ENCODE measurements at regions not wholly inside any gene's neighbourhood (a gene's known extent, or its start where the extent isn't known, plus 50 kb on each side); places are given as distances from the start of the nearest gene placed in this dataset.

GRCh38 chr2:217691920-217692666, 310.7 kb downstream of the TNS1 start:
- Histone ChIP-seq H4K20me1 (ENCODE audit: insufficient read depth, low read length) (no peaks in the 10 kb centered on the region), H3K27me3 (ENCODE audit: insufficient read depth, low read length, poor library complexity) (no peaks in the 10 kb centered on the region), H3K27ac (ENCODE audit: low read length) (no peak overlapping the region), H3K36me3 (ENCODE audit: insufficient read depth, low read length) (no peaks in the 10 kb centered on the region), H3K4me1 (ENCODE audit: insufficient read depth, low read length) (no peaks in the 10 kb centered on the region), H3K9ac (ENCODE audit: low read depth, low read length) (no peak overlapping the region), H3K4me2 (ENCODE audit: insufficient read depth, low read length) (no peak overlapping the region), H2AFZ (ENCODE audit: low read depth, low read length) (no peak overlapping the region), H3K79me2 (ENCODE audit: insufficient read depth, low read length) (no peaks in the 10 kb centered on the region), H3K9me3 (ENCODE audit: insufficient read depth, low read length, severe bottlenecking) (no peaks in the 10 kb centered on the region), H3K4me3 (ENCODE audit: low read depth in 1 of 2, low read length in 2 of 2) (no peak overlapping the region)
- no peak for DNase-seq
- ATAC-seq (ENCODE audit: insufficient read depth, low read depth): no peak
- TF ChIP-seq EZH2 (IDR thresholded peaks at IDR 0.05; ENCODE audit: borderline replicate concordance, low read depth, low read length, severe bottlenecking) (no peak), CTCF (IDR thresholded peaks at IDR 0.05; ENCODE audit: borderline replicate concordance, extremely low read depth, low read length, poor library complexity, severe bottlenecking) (no peak)

- no peak overlapping the region for H3K9ac ChIP-seq (ENCODE audit: low read depth, low read length)
- TF ChIP-seq CTCF (IDR thresholded peaks at IDR 0.05; ENCODE audit: borderline replicate concordance, extremely low read depth, low read length, poor library complexity, severe bottlenecking): no peak
- no peak for TF ChIP-seq EZH2 (IDR thresholded peaks at IDR 0.05; ENCODE audit: borderline replicate concordance, low read depth, low read length, severe bottlenecking)
- no peaks in the 10 kb centered on the region for H3K9me3 ChIP-seq (ENCODE audit: insufficient read depth, low read length, severe bottlenecking)
- ATAC-seq (ENCODE audit: insufficient read depth, low read depth) (no peak), DNase-seq (no peak)
- no peak overlapping the region for H3K4me3 ChIP-seq (ENCODE audit: low read depth in 1 of 2, low read length in 2 of 2)
- H3K27ac ChIP-seq (ENCODE audit: low read length): no peak overlapping the region
- no peaks in the 10 kb centered on the region for H3K27me3 ChIP-seq (ENCODE audit: insufficient read depth, low read length, poor library complexity)
- H2AFZ ChIP-seq (ENCODE audit: low read depth, low read length): no peak overlapping the region
- no peaks in the 10 kb centered on the region for H3K4me1 ChIP-seq (ENCODE audit: insufficient read depth, low read length)
- no peak overlapping the region for H3K4me2 ChIP-seq (ENCODE audit: insufficient read depth, low read length)
- no peaks in the 10 kb centered on the region for H3K79me2 ChIP-seq (ENCODE audit: insufficient read depth, low read length)
- no peaks in the 10 kb centered on the region for H3K36me3 ChIP-seq (ENCODE audit: insufficient read depth, low read length)
- H4K20me1 ChIP-seq (ENCODE audit: insufficient read depth, low read length): no peaks in the 10 kb centered on the region
Measured at GRCh38 chr2:217691516-217691915, 311.3 kb downstream of the TNS1 start.

- H3K4me2 ChIP-seq (ENCODE audit: insufficient read depth, low read length): no peak overlapping the region
- H3K27ac ChIP-seq (ENCODE audit: low read length): no peak overlapping the region
- DNase-seq (no peak), ATAC-seq (ENCODE audit: insufficient read depth, low read depth) (no peak)
- no peak overlapping the region for H3K4me3 ChIP-seq (ENCODE audit: low read depth in 1 of 2, low read length in 2 of 2)
- no peak overlapping the region for H3K9ac ChIP-seq (ENCODE audit: low read depth, low read length)
- H3K4me1 ChIP-seq (ENCODE audit: insufficient read depth, low read length): no peaks in the 10 kb centered on the region
- H3K9me3 ChIP-seq (ENCODE audit: insufficient read depth, low read length, severe bottlenecking): no peaks in the 10 kb centered on the region
- H3K27me3 ChIP-seq (ENCODE audit: insufficient read depth, low read length, poor library complexity): no peaks in the 10 kb centered on the region
- no peaks in the 10 kb centered on the region for H3K36me3 ChIP-seq (ENCODE audit: insufficient read depth, low read length)
- TF ChIP-seq EZH2 (IDR thresholded peaks at IDR 0.05; ENCODE audit: borderline replicate concordance, low read depth, low read length, severe bottlenecking) (no peak), CTCF (IDR thresholded peaks at IDR 0.05; ENCODE audit: borderline replicate concordance, extremely low read depth, low read length, poor library complexity, severe bottlenecking) (no peak)
- no peak overlapping the region for H2AFZ ChIP-seq (ENCODE audit: low read depth, low read length)
- no peaks in the 10 kb centered on the region for H3K79me2 ChIP-seq (ENCODE audit: insufficient read depth, low read length)
- H4K20me1 ChIP-seq (ENCODE audit: insufficient read depth, low read length): no peaks in the 10 kb centered on the region
Measured at GRCh38 chr2:217689053-217689452, 313.7 kb downstream of the TNS1 start.
